Coronary artery (tissue), 2 donors: ENCODE measurements at regions not wholly inside any gene's neighbourhood (a gene's known extent, or its start where the extent isn't known, plus 50 kb on each side); places are given as distances from the start of the nearest gene placed in this dataset.
"Not testable (repeated sequence)": the region's sequence is repeated elsewhere in the genome, so short reads cannot be mapped to it uniquely, and the experiment has no call there.

ENCODE experiments used
- DNase-seq: peaks from one replicate; pipeline ENCODE4 v3.0.0-alpha.2; 2017; ENCODE audit warnings: low spot score
- H3K27ac ChIP-seq, 2 donors: fragments of 200-600 bp; sonication (generic); one replicate each; pipeline ENCODE4 v1.5.1; 2016 to 2019
- H3K4me3 ChIP-seq: fragments of 200-600 bp; sonication (generic); 2 replicates; pipeline ENCODE4 v1.5.1; 2016; ENCODE audit warnings: mild to moderate bottlenecking, moderate library complexity
- CTCF ChIP-seq: fragments of 200-600 bp; sonication (generic); IDR thresholded peaks from one replicate; pipeline ENCODE4 v1.5.1; 2019; ENCODE audit warnings: antibody characterized with exemption

- Histone ChIP-seq H3K4me3 (no peak overlapping the region), H3K27ac (no peak overlapping the region)
- no peak for TF ChIP-seq CTCF
- DNase-seq: no peak
Observed at GRCh38 chr9:94176608-94177007, 82.5 kb upstream of the ZNF169 start.

GRCh38 chr9:94178927-94179326 is 80.2 kb upstream of the ZNF169 start:
- H3K27ac ChIP-seq: no peak overlapping the region

GRCh38 chr9:94181408-94182181 is 77.5 kb upstream of the ZNF169 start:
- TF ChIP-seq CTCF: no peak
- H3K27ac ChIP-seq: peak overlapping the region in 1 of 2 donors; percentile 7
- DNase-seq: no peak
- no peak overlapping the region for H3K4me3 ChIP-seq

More at GRCh38 chr9:94178927-94179326, 80.2 kb upstream of the ZNF169 start:
- TF ChIP-seq CTCF: no peak
- no peak overlapping the region for H3K4me3 ChIP-seq
- no peak for DNase-seq

GRCh38 chr9:94182532-94182931 is 76.6 kb upstream of the ZNF169 start:
- TF ChIP-seq CTCF: no peak
- Histone ChIP-seq H3K4me3 (no peak overlapping the region), H3K27ac (peak overlapping the region in 1 of 2 donors; percentile 10)
- no peak for DNase-seq

GRCh38 chr9:94183240-94183999 is 75.7 kb upstream of the ZNF169 start:
- no peak for TF ChIP-seq CTCF
- no peak for DNase-seq
- Histone ChIP-seq H3K4me3 (no peak overlapping the region), H3K27ac (no peak overlapping the region)

GRCh38 chr9:94188246-94188645 is 70.9 kb upstream of the ZNF169 start:
- no peak for DNase-seq
- Histone ChIP-seq H3K4me3 (no peak overlapping the region), H3K27ac (no peak overlapping the region)
- TF ChIP-seq CTCF: no peak

- not testable (repeated sequence) for H3K27ac ChIP-seq, H3K4me3 ChIP-seq, DNase-seq
Observed at GRCh38 chr9:94191706-94192105, 67.4 kb upstream of the ZNF169 start.
